ENCODE measurements at regions not wholly inside any gene's neighbourhood (a gene's known extent, or its start where the extent isn't known, plus 50 kb on each side); places are given as distances from the start of the nearest gene placed in this dataset.

- TF ChIP-seq, protein P1, sequence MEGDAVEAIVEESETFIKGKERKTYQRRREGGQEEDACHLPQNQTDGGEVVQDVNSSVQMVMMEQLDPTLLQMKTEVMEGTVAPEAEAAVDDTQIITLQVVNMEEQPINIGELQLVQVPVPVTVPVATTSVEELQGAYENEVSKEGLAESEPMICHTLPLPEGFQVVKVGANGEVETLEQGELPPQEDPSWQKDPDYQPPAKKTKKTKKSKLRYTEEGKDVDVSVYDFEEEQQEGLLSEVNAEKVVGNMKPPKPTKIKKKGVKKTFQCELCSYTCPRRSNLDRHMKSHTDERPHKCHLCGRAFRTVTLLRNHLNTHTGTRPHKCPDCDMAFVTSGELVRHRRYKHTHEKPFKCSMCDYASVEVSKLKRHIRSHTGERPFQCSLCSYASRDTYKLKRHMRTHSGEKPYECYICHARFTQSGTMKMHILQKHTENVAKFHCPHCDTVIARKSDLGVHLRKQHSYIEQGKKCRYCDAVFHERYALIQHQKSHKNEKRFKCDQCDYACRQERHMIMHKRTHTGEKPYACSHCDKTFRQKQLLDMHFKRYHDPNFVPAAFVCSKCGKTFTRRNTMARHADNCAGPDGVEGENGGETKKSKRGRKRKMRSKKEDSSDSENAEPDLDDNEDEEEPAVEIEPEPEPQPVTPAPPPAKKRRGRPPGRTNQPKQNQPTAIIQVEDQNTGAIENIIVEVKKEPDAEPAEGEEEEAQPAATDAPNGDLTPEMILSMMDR (IDR thresholded peaks at IDR 0.05; ENCODE audit: control extremely low read depth, extremely low read depth): no peak
- Histone ChIP-seq H3K9ac (ENCODE audit: insufficient read depth in 1 of 2, low read length in 2 of 2) (no peak overlapping the region), H3K27me3 (ENCODE audit: control insufficient read depth in 3 of 3, insufficient read depth in 3 of 3, low read length in 2 of 3) (peaks cover 0 to 5% (median 0%) of the 10 kb centered on the region in 3 donors)
These were observed 190.2 kb downstream of the CBLL2 start for GRCh38 chrX:22462959-22463358.

GRCh38 chrX:22467571-22467970 is 194.9 kb downstream of the CBLL2 start:
- 26 to 46% methylated on average over 2 of the region's 2 CpGs for WGBS, 2 donors
- Histone ChIP-seq H3K9ac (ENCODE audit: insufficient read depth in 1 of 2, low read length in 2 of 2) (no peak overlapping the region), H3K36me3 (ENCODE audit: control insufficient read depth in 4 of 4, insufficient read depth in 4 of 4, low read length in 4 of 4) (no peaks in the 10 kb centered on the region), H3K27ac (ENCODE audit: low read depth in 1 of 2, low read length in 1 of 2) (no peak overlapping the region), H3K27me3 (ENCODE audit: control insufficient read depth in 3 of 3, insufficient read depth in 3 of 3, low read length in 2 of 3) (no peaks in the 10 kb centered on the region), H3K9me3 (ENCODE audit: control insufficient read depth in 4 of 4, insufficient read depth in 3 of 4, low read length in 3 of 4) (no peaks in the 10 kb centered on the region), H3K4me3 (no peak overlapping the region), H3K4me1 (ENCODE audit: control insufficient read depth in 5 of 5, insufficient read depth in 5 of 5, low read length in 5 of 5) (no peaks in the 10 kb centered on the region)
- DNase-seq (no peak), ATAC-seq (ENCODE audit: insufficient read depth, low FRiP score) (no peak)
- TF ChIP-seq, protein P1 (IDR thresholded peaks at IDR 0.05; ENCODE audit: control extremely low read depth, extremely low read depth): no peak

More at GRCh38 chrX:22462959-22463358, 190.2 kb downstream of the CBLL2 start:
- Histone ChIP-seq H3K36me3 (ENCODE audit: control insufficient read depth in 4 of 4, insufficient read depth in 4 of 4, low read length in 4 of 4) (no peaks in the 10 kb centered on the region), H3K27ac (ENCODE audit: low read depth in 1 of 2, low read length in 1 of 2) (no peak overlapping the region), H3K9me3 (ENCODE audit: control insufficient read depth in 4 of 4, insufficient read depth in 3 of 4, low read length in 3 of 4) (no peaks in the 10 kb centered on the region), H3K4me1 (ENCODE audit: control insufficient read depth in 5 of 5, insufficient read depth in 5 of 5, low read length in 5 of 5) (no peaks in the 10 kb centered on the region), H3K4me3 (no peak overlapping the region)
- WGBS, 2 donors: 80 to 86% methylated on average over 2 of the region's 2 CpGs
- ATAC-seq (ENCODE audit: insufficient read depth, low FRiP score) (no peak), DNase-seq (no peak)

- H3K4me3 ChIP-seq: no peak overlapping the region
- peaks cover 0 to 9% (median 0%) of the 10 kb centered on the region in 4 donors for H3K9me3 ChIP-seq (ENCODE audit: control insufficient read depth in 4 of 4, insufficient read depth in 3 of 4, low read length in 3 of 4)
- H3K36me3 ChIP-seq (ENCODE audit: control insufficient read depth in 4 of 4, insufficient read depth in 4 of 4, low read length in 4 of 4): no peaks in the 10 kb centered on the region
- TF ChIP-seq, protein P1 (IDR thresholded peaks at IDR 0.05; ENCODE audit: control extremely low read depth, extremely low read depth): no peak
- H3K4me1 ChIP-seq (ENCODE audit: control insufficient read depth in 5 of 5, insufficient read depth in 5 of 5, low read length in 5 of 5): no peaks in the 10 kb centered on the region
- no peak overlapping the region for H3K27ac ChIP-seq (ENCODE audit: low read depth in 1 of 2, low read length in 1 of 2)
- 51 to 73% methylated on average over 2 of the region's 2 CpGs for WGBS, 2 donors
- H3K9ac ChIP-seq (ENCODE audit: insufficient read depth in 1 of 2, low read length in 2 of 2): no peak overlapping the region
- no peaks in the 10 kb centered on the region for H3K27me3 ChIP-seq (ENCODE audit: control insufficient read depth in 3 of 3, insufficient read depth in 3 of 3, low read length in 2 of 3)
- no peak for ATAC-seq (ENCODE audit: insufficient read depth, low FRiP score)
- peak in 1 of 3 donors; percentile 41 for DNase-seq
These were observed 208.7 kb downstream of the CBLL2 start for GRCh38 chrX:22481436-22481835.

GRCh38 chrX:22486296-22486695 is 213.6 kb downstream of the CBLL2 start:
- Histone ChIP-seq H3K4me3 (no peak overlapping the region), H3K9ac (ENCODE audit: insufficient read depth in 1 of 2, low read length in 2 of 2) (no peak overlapping the region), H3K4me1 (ENCODE audit: control insufficient read depth in 5 of 5, insufficient read depth in 5 of 5, low read length in 5 of 5) (no peaks in the 10 kb centered on the region), H3K36me3 (ENCODE audit: control insufficient read depth in 4 of 4, insufficient read depth in 4 of 4, low read length in 4 of 4) (no peaks in the 10 kb centered on the region), H3K27ac (ENCODE audit: low read depth in 1 of 2, low read length in 1 of 2) (no peak overlapping the region), H3K27me3 (ENCODE audit: control insufficient read depth in 3 of 3, insufficient read depth in 3 of 3, low read length in 2 of 3) (no peaks in the 10 kb centered on the region), H3K9me3 (ENCODE audit: control insufficient read depth in 4 of 4, insufficient read depth in 3 of 4, low read length in 3 of 4) (no peaks in the 10 kb centered on the region)
- 59 to 68% methylated on average over 6 of the region's 6 CpGs for WGBS, 2 donors
- TF ChIP-seq, protein P1 (IDR thresholded peaks at IDR 0.05; ENCODE audit: control extremely low read depth, extremely low read depth): no peak
- ATAC-seq (ENCODE audit: insufficient read depth, low FRiP score) (no peak), DNase-seq (peak in 1 of 3 donors; percentile 1)
